ENCODE measurements at regions not wholly inside any gene's neighbourhood (a gene's known extent, or its start where the extent isn't known, plus 50 kb on each side); places are given as distances from the start of the nearest gene placed in this dataset.

DNA sequence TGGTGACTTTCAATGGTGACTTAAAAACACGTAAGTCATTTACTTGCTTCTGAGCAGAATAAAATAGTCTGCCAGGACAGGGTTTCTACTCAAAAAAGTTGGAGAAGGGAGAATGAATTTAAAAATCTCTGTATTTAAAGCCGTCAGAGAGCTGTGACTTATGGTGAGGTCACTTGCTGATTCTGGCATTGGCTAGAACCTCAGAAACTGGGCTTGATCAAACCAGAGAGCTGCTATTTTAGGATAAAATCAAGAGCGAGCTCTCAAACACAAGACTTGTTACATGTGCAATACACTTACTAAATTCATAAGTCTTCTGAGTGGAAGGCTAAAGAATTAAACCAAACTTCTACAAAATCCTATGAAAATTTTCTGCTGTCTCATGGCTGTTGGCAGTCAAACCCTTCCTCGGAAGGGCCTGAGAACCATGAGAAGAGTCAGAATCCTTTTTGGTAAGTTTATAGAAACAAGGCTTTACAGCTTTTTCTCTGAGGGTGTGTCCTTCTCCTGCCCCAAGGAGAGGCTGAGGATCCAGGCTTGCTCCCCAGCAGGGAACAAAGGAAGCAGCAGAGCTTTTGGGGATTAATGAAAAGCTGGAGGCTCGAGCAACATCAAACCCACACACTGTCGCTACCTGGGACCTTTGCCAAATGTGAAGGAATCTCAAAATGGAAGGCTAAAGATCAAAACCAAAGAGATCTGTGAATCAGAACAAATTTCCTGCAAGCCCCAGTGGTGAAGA lies 816.4 kb downstream of the SOCS6 start:
- Histone ChIP-seq H3K4me1 (ENCODE audit: control insufficient read depth in 1 of 2, insufficient read depth in 2 of 2, low read length in 2 of 2) (peaks cover 4 to 6% of the 10 kb centered on the region in 2 donors), H3K4me3 (ENCODE audit: low read length in 2 of 2) (peak overlapping the region; percentile 6 to 43), H3K36me3 (ENCODE audit: control insufficient read depth in 1 of 2, insufficient read depth in 2 of 2, low read length in 1 of 2) (no peaks in the 10 kb centered on the region), H3K9me3 (ENCODE audit: control insufficient read depth, low read length) (no peaks in the 10 kb centered on the region), H3K27ac (ENCODE audit: low read depth in 1 of 2, low read length in 2 of 2) (peak overlapping the region; percentile 98 to 99), H3K27me3 (ENCODE audit: control insufficient read depth in 1 of 2, insufficient read depth in 2 of 2, low read length in 1 of 2) (no peaks in the 10 kb centered on the region)
- no peak for DNase-seq
- intact Hi-C loops (cut with DNase I): no loop called here
- WGBS, 2 donors: 3 to 4% methylated on average over 6 of the region's 6 CpGs
- peak; percentile 82 for ATAC-seq (ENCODE audit: low FRiP score)

DNA sequence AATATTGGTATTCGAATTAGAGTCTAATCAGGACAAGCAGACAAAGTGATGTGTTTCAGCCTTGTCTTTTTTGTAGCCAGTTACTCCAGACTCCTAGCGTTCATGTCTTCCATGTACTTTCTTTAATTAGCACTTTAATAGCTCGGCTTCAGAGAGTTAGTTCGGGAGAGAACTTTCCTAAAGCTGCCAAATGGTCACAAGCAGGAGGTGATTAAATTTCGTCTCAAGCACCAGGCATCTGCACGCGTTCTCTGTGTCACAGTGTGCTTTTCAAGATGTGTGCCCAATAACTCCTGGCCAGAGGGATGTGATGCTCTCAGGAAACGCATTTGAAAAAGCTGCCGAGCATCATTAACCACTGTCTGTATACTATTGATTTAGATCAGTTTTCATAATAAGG lies 790.8 kb downstream of the SOCS6 start:
- H3K27me3 ChIP-seq (ENCODE audit: control insufficient read depth in 1 of 2, insufficient read depth in 2 of 2, low read length in 1 of 2): no peaks in the 10 kb centered on the region
- H3K27ac ChIP-seq (ENCODE audit: low read depth in 1 of 2, low read length in 2 of 2): no peak overlapping the region
- ATAC-seq (ENCODE audit: low FRiP score): no peak
- no peaks in the 10 kb centered on the region for H3K36me3 ChIP-seq (ENCODE audit: control insufficient read depth in 1 of 2, insufficient read depth in 2 of 2, low read length in 1 of 2)
- peaks cover 2% of the 10 kb centered on the region for H3K9me3 ChIP-seq (ENCODE audit: control insufficient read depth, low read length)
- no peak overlapping the region for H3K4me3 ChIP-seq (ENCODE audit: low read length in 2 of 2)
- intact Hi-C loops (cut with DNase I): no loop called here
- H3K4me1 ChIP-seq (ENCODE audit: control insufficient read depth in 1 of 2, insufficient read depth in 2 of 2, low read length in 2 of 2): no peaks in the 10 kb centered on the region
- 17 to 30% methylated on average over 9 of the region's 9 CpGs for WGBS, 2 donors
- DNase-seq: no peak

DNA sequence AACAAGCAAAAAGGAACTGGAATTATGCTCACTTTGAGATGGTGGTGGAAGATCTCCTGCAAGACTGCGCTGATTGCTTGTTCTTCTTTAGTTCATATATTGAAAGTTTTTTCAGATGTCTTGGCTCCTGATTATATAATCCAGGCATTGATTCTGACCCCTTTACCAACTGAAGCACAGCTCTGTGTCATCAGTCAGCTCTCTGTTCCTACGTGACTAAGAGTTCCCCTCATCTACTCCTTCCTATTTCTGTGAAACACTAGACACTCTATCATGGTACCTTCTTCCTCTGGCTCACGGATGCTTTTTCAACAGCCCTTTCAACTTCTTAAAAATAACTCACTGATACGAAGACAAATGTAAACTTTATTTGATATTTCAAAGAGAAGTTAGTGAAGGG lies 788.6 kb downstream of the SOCS6 start:
- DNase-seq: no peak
- Histone ChIP-seq H3K9me3 (ENCODE audit: control insufficient read depth, low read length) (no peaks in the 10 kb centered on the region), H3K4me3 (ENCODE audit: low read length in 2 of 2) (no peak overlapping the region), H3K36me3 (ENCODE audit: control insufficient read depth in 1 of 2, insufficient read depth in 2 of 2, low read length in 1 of 2) (no peaks in the 10 kb centered on the region), H3K4me1 (ENCODE audit: control insufficient read depth in 1 of 2, insufficient read depth in 2 of 2, low read length in 2 of 2) (no peaks in the 10 kb centered on the region), H3K27me3 (ENCODE audit: control insufficient read depth in 1 of 2, insufficient read depth in 2 of 2, low read length in 1 of 2) (no peaks in the 10 kb centered on the region), H3K27ac (ENCODE audit: low read depth in 1 of 2, low read length in 2 of 2) (no peak overlapping the region)
- 55 to 57% methylated on average over 4 of the region's 4 CpGs for WGBS, 2 donors
- intact Hi-C loops (cut with DNase I): no loop called here
- no peak for ATAC-seq (ENCODE audit: low FRiP score)

- intact Hi-C loops (cut with DNase I): no loop called here
- no peak for DNase-seq
- no peaks in the 10 kb centered on the region for H3K36me3 ChIP-seq (ENCODE audit: control insufficient read depth in 1 of 2, insufficient read depth in 2 of 2, low read length in 1 of 2)
- no peaks in the 10 kb centered on the region for H3K9me3 ChIP-seq (ENCODE audit: control insufficient read depth, low read length)
- no peak overlapping the region for H3K4me3 ChIP-seq (ENCODE audit: low read length in 2 of 2)
- H3K27ac ChIP-seq (ENCODE audit: low read depth in 1 of 2, low read length in 2 of 2): no peak overlapping the region
- ATAC-seq (ENCODE audit: low FRiP score): no peak
- no peaks in the 10 kb centered on the region for H3K4me1 ChIP-seq (ENCODE audit: control insufficient read depth in 1 of 2, insufficient read depth in 2 of 2, low read length in 2 of 2)
- no peaks in the 10 kb centered on the region for H3K27me3 ChIP-seq (ENCODE audit: control insufficient read depth in 1 of 2, insufficient read depth in 2 of 2, low read length in 1 of 2)
- WGBS, 2 donors: 86 to 89% methylated on average over 3 of the region's 3 CpGs
These were observed 786.3 kb downstream of the SOCS6 start for GRCh38 chr18:71075147-71075546.

GRCh38 chr18:71068338-71068737 lies 779.5 kb downstream of the SOCS6 start:
- no peaks in the 10 kb centered on the region for H3K9me3 ChIP-seq (ENCODE audit: control insufficient read depth, low read length)
- WGBS, 2 donors: 43 to 58% methylated on average over 6 of the region's 6 CpGs
- no peak for DNase-seq
- H3K27ac ChIP-seq (ENCODE audit: low read depth in 1 of 2, low read length in 2 of 2): no peak overlapping the region
- intact Hi-C loops (cut with DNase I): no loop called here
- no peaks in the 10 kb centered on the region for H3K36me3 ChIP-seq (ENCODE audit: control insufficient read depth in 1 of 2, insufficient read depth in 2 of 2, low read length in 1 of 2)
- no peak overlapping the region for H3K4me3 ChIP-seq (ENCODE audit: low read length in 2 of 2)
- H3K27me3 ChIP-seq (ENCODE audit: control insufficient read depth in 1 of 2, insufficient read depth in 2 of 2, low read length in 1 of 2): no peaks in the 10 kb centered on the region
- H3K4me1 ChIP-seq (ENCODE audit: control insufficient read depth in 1 of 2, insufficient read depth in 2 of 2, low read length in 2 of 2): no peaks in the 10 kb centered on the region
- ATAC-seq (ENCODE audit: low FRiP score): no peak

- no peak for ATAC-seq (ENCODE audit: low FRiP score)
- H3K9me3 ChIP-seq (ENCODE audit: control insufficient read depth, low read length): no peaks in the 10 kb centered on the region
- intact Hi-C loops (cut with DNase I): no loop called here
- DNase-seq: no peak
- H3K4me1 ChIP-seq (ENCODE audit: control insufficient read depth in 1 of 2, insufficient read depth in 2 of 2, low read length in 2 of 2): no peaks in the 10 kb centered on the region
- H3K36me3 ChIP-seq (ENCODE audit: control insufficient read depth in 1 of 2, insufficient read depth in 2 of 2, low read length in 1 of 2): no peaks in the 10 kb centered on the region
- no peak overlapping the region for H3K4me3 ChIP-seq (ENCODE audit: low read length in 2 of 2)
- no peaks in the 10 kb centered on the region for H3K27me3 ChIP-seq (ENCODE audit: control insufficient read depth in 1 of 2, insufficient read depth in 2 of 2, low read length in 1 of 2)
- 80 to 88% methylated on average over 1 of the region's 1 CpG for whole genome bisulfite sequencing, 2 donors
- no peak overlapping the region for H3K27ac ChIP-seq (ENCODE audit: low read depth in 1 of 2, low read length in 2 of 2)
These were observed 761.0 kb downstream of the SOCS6 start for GRCh38 chr18:71049893-71050292.

- Histone ChIP-seq H3K27ac (ENCODE audit: low read depth in 1 of 2, low read length in 2 of 2) (no peak overlapping the region), H3K4me3 (ENCODE audit: low read length in 2 of 2) (no peak overlapping the region), H3K4me1 (ENCODE audit: control insufficient read depth in 1 of 2, insufficient read depth in 2 of 2, low read length in 2 of 2) (no peaks in the 10 kb centered on the region), H3K36me3 (ENCODE audit: control insufficient read depth in 1 of 2, insufficient read depth in 2 of 2, low read length in 1 of 2) (no peaks in the 10 kb centered on the region), H3K9me3 (ENCODE audit: control insufficient read depth, low read length) (no peaks in the 10 kb centered on the region), H3K27me3 (ENCODE audit: control insufficient read depth in 1 of 2, insufficient read depth in 2 of 2, low read length in 1 of 2) (no peaks in the 10 kb centered on the region)
- intact Hi-C loops (cut with DNase I): no loop called here
- 68 to 78% methylated on average over 4 of the region's 4 CpGs for WGBS, 2 donors
- no peak for ATAC-seq (ENCODE audit: low FRiP score)
- no peak for DNase-seq
These were observed 759.0 kb downstream of the SOCS6 start for GRCh38 chr18:71047882-71048281.

- WGBS, 2 donors: 0% methylated on average over 1 of the region's 1 CpG
- H3K27me3 ChIP-seq (ENCODE audit: control insufficient read depth in 1 of 2, insufficient read depth in 2 of 2, low read length in 1 of 2): no peaks in the 10 kb centered on the region
- no peaks in the 10 kb centered on the region for H3K4me1 ChIP-seq (ENCODE audit: control insufficient read depth in 1 of 2, insufficient read depth in 2 of 2, low read length in 2 of 2)
- H3K27ac ChIP-seq (ENCODE audit: low read depth in 1 of 2, low read length in 2 of 2): no peak overlapping the region
- no peak for ATAC-seq (ENCODE audit: low FRiP score)
- no peak overlapping the region for H3K4me3 ChIP-seq (ENCODE audit: low read length in 2 of 2)
- no peak for DNase-seq
- intact Hi-C loops (cut with DNase I): no loop called here
- no peaks in the 10 kb centered on the region for H3K36me3 ChIP-seq (ENCODE audit: control insufficient read depth in 1 of 2, insufficient read depth in 2 of 2, low read length in 1 of 2)
- no peaks in the 10 kb centered on the region for H3K9me3 ChIP-seq (ENCODE audit: control insufficient read depth, low read length)
These were observed 756.7 kb downstream of the SOCS6 start for GRCh38 chr18:71045331-71046065.

GRCh38 chr18:71040161-71040560 lies 751.3 kb downstream of the SOCS6 start:
- no peak for DNase-seq
- H3K27me3 ChIP-seq (ENCODE audit: control insufficient read depth in 1 of 2, insufficient read depth in 2 of 2, low read length in 1 of 2): no peaks in the 10 kb centered on the region
- no peak overlapping the region for H3K27ac ChIP-seq (ENCODE audit: low read depth in 1 of 2, low read length in 2 of 2)
- ATAC-seq (ENCODE audit: low FRiP score): no peak
- no peaks in the 10 kb centered on the region for H3K36me3 ChIP-seq (ENCODE audit: control insufficient read depth in 1 of 2, insufficient read depth in 2 of 2, low read length in 1 of 2)
- WGBS, 2 donors: 75 to 80% methylated on average over 4 of the region's 4 CpGs
- no peak overlapping the region for H3K4me3 ChIP-seq (ENCODE audit: low read length in 2 of 2)
- no peaks in the 10 kb centered on the region for H3K4me1 ChIP-seq (ENCODE audit: control insufficient read depth in 1 of 2, insufficient read depth in 2 of 2, low read length in 2 of 2)
- intact Hi-C loops (cut with DNase I): no loop called here
- no peaks in the 10 kb centered on the region for H3K9me3 ChIP-seq (ENCODE audit: control insufficient read depth, low read length)

Data from aorta (tissue), 5 donors.